ENCODE measurements at regions not wholly inside any gene's neighbourhood (a gene's known extent, or its start where the extent isn't known, plus 50 kb on each side); places are given as distances from the start of the nearest gene placed in this dataset.

DNA sequence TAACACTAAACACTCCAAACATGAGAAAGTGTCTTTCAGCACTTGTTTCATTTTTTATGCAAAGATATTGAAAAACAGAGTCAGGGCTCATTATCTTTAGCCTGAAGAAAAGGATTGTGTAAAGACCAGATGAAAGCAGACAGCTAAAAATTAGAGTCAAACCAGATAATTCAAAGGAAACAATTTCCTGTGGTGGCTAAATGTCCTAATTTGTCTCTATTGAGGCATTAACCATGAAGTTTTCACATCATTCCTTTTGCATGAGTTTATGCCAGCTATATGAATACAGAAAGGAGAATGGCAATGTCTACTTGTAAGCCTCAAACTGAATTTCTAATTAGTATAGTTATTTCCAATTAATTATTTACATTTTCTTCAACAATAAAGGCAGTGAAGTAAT, 338.5 kb downstream of the FSCB start (continued):
- TF ChIP-seq, protein P1, sequence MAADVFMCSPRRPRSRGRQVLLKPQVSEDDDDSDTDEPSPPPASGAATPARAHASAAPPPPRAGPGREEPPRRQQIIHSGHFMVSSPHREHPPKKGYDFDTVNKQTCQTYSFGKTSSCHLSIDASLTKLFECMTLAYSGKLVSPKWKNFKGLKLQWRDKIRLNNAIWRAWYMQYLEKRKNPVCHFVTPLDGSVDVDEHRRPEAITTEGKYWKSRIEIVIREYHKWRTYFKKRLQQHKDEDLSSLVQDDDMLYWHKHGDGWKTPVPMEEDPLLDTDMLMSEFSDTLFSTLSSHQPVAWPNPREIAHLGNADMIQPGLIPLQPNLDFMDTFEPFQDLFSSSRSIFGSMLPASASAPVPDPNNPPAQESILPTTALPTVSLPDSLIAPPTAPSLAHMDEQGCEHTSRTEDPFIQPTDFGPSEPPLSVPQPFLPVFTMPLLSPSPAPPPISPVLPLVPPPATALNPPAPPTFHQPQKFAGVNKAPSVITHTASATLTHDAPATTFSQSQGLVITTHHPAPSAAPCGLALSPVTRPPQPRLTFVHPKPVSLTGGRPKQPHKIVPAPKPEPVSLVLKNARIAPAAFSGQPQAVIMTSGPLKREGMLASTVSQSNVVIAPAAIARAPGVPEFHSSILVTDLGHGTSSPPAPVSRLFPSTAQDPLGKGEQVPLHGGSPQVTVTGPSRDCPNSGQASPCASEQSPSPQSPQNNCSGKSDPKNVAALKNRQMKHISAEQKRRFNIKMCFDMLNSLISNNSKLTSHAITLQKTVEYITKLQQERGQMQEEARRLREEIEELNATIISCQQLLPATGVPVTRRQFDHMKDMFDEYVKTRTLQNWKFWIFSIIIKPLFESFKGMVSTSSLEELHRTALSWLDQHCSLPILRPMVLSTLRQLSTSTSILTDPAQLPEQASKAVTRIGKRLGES (CRISPR knock-in tag; IDR thresholded peaks at IDR 0.05; ENCODE audit: borderline replicate concordance): no peak
- TF ChIP-seq RFX1 (IDR thresholded peaks at IDR 0.05): no peak

GRCh38 chr14:44166611-44167010, 340.5 kb downstream of the FSCB start:
- Histone ChIP-seq H2AFZ (ENCODE audit: low read length) (no peak overlapping the region), H3K9ac (ENCODE audit: insufficient read depth, low read depth, low read length) (no peak overlapping the region), H3K27ac (ENCODE audit: extremely low read length, insufficient read depth, low read length) (no peak overlapping the region), H3K4me3 (replicated peaks in 1 of 3; ENCODE audit: insufficient read depth in 1 of 3, low read depth in 2 of 3, low read length in 3 of 3) (no peak overlapping the region), H3K36me3 (replicated peaks in 1 of 2; ENCODE audit: control insufficient read depth in 1 of 2, insufficient read depth in 2 of 2, low read length in 2 of 2) (no peaks in the 10 kb centered on the region), H3K9me3 (ENCODE audit: low read length) (no peaks in the 10 kb centered on the region), H3K27me3 (ENCODE audit: control insufficient read depth in 1 of 2, insufficient read depth in 2 of 2, low read length in 2 of 2) (no peaks in the 10 kb centered on the region), H4K20me1 (ENCODE audit: insufficient read depth, low read length) (no peaks in the 10 kb centered on the region), H3K4me1 (ENCODE audit: insufficient read depth, low read length) (peaks cover 10% of the 10 kb centered on the region), H3K79me2 (ENCODE audit: insufficient read depth, low read length) (no peaks in the 10 kb centered on the region), H3K4me2 (ENCODE audit: low read depth, low read length) (no peak overlapping the region)
- peak; percentile 92 for TF ChIP-seq ATF7 (IDR thresholded peaks at IDR 0.05)
- no peak for TF ChIP-seq ATF7 (CRISPR knock-in tag; IDR thresholded peaks at IDR 0.05)
- no peak for TF ChIP-seq ZNF20 (CRISPR knock-in tag; IDR thresholded peaks at IDR 0.05)
- WGBS (ENCODE audit: low lambda C conversion rate): 3% methylated on average over 2 of the region's 2 CpGs
- ATAC-seq (no peak), FAIRE-seq (no peak), DNase-seq (ENCODE audit: low spot score) (no peak)
- ChIA-PET POLR2A (no interaction called here), CTCF (ENCODE audit: low intra/inter-chr PET ratio, low total read pairs) (no interaction called here)
- intact Hi-C loops (cut with micrococcal nuclease; ENCODE audit: unreplicated experiment) (no loop called here), in situ Hi-C loops (cut with HindIII; ENCODE audit: extremely low pct_ligation_motif_present, low pct_unique_long_range_greater_than_20kb) (no loop called here)
- BruUV-seq (replicated peaks): no TSS peak

- no peaks in the 10 kb centered on the region for H3K9me3 ChIP-seq (ENCODE audit: low read length)
- intact Hi-C loops (cut with micrococcal nuclease; ENCODE audit: unreplicated experiment): no loop called here
- BruUV-seq (replicated peaks): no TSS peak
These were observed 341.1 kb downstream of the FSCB start for GRCh38 chr14:44165936-44166335.

More at GRCh38 chr14:44165936-44166335, 341.1 kb downstream of the FSCB start:
- no peak for FAIRE-seq
- H3K9ac ChIP-seq (ENCODE audit: insufficient read depth, low read depth, low read length): no peak overlapping the region
- H3K4me1 ChIP-seq (ENCODE audit: insufficient read depth, low read length): peaks cover 10% of the 10 kb centered on the region
- H3K4me2 ChIP-seq (ENCODE audit: low read depth, low read length): no peak overlapping the region
- ATAC-seq: no peak
- CTCF ChIA-PET (ENCODE audit: low intra/inter-chr PET ratio, low total read pairs): no interaction called here
- in situ Hi-C loops (cut with HindIII; ENCODE audit: extremely low pct_ligation_motif_present, low pct_unique_long_range_greater_than_20kb): no loop called here
- no peaks in the 10 kb centered on the region for H3K27me3 ChIP-seq (ENCODE audit: control insufficient read depth in 1 of 2, insufficient read depth in 2 of 2, low read length in 2 of 2)
- 4% methylated on average over 3 of the region's 3 CpGs for WGBS (ENCODE audit: low lambda C conversion rate)
- no peaks in the 10 kb centered on the region for H3K36me3 ChIP-seq (replicated peaks in 1 of 2; ENCODE audit: control insufficient read depth in 1 of 2, insufficient read depth in 2 of 2, low read length in 2 of 2)
- no peak for DNase-seq (ENCODE audit: low spot score)
- TF ChIP-seq NR2C2 (CRISPR knock-in tag; IDR thresholded peaks at IDR 0.05; ENCODE audit: borderline replicate concordance): no peak
- TF ChIP-seq ZNF337 (CRISPR knock-in tag; IDR thresholded peaks at IDR 0.05; ENCODE audit: borderline replicate concordance, low read depth): no peak
- no peak for TF ChIP-seq DPF2 (CRISPR knock-in tag; IDR thresholded peaks at IDR 0.05; ENCODE audit: borderline replicate concordance, low read depth)
- TF ChIP-seq NRL (CRISPR knock-in tag; IDR thresholded peaks at IDR 0.05; ENCODE audit: borderline replicate concordance): no peak
- no peak for TF ChIP-seq ZBTB20 (CRISPR knock-in tag; IDR thresholded peaks at IDR 0.05; ENCODE audit: borderline replicate concordance, low read depth)
- no peaks in the 10 kb centered on the region for H4K20me1 ChIP-seq (ENCODE audit: insufficient read depth, low read length)
- H3K4me3 ChIP-seq (replicated peaks in 1 of 3; ENCODE audit: insufficient read depth in 1 of 3, low read depth in 2 of 3, low read length in 3 of 3): no peak overlapping the region
- H3K27ac ChIP-seq (ENCODE audit: extremely low read length, insufficient read depth, low read length): no peak overlapping the region
- POLR2A ChIA-PET: no interaction called here
- no peak overlapping the region for H2AFZ ChIP-seq (ENCODE audit: low read length)
- H3K79me2 ChIP-seq (ENCODE audit: insufficient read depth, low read length): no peaks in the 10 kb centered on the region
